ENCODE measurements at regions not wholly inside any gene's neighbourhood (a gene's known extent, or its start where the extent isn't known, plus 50 kb on each side); places are given as distances from the start of the nearest gene placed in this dataset.

DNA sequence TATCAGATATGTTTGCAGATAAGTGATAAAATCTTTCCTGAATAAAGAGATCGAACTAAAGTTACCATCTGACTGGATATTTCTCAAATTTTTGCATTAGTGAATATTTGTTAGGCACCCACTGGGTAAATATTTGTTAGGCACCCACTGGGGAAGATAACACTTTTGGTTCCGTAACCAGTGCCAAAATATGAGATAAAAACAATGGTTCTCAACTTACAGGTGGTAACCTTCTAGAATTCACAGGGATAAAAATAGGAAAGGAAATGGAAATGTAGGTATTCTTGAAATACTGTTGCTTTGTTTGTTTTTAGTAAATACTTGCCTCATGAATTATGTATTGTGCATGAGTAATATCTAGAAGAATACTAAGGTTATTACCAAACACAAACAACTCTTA lies 245.0 kb upstream of the KHDRBS2 start:
- no TSS peak for BruUV-seq (replicated peaks)
- ChIA-PET CTCF (interaction anchor here (0.6 kb wide), 1 partner anchor 285 kb away, joined by 3 read pairs; no protein-coding TSS in a partner anchor), POLR2A (interaction anchor here (0.6 kb wide), 1 partner anchor 742 kb away, joined by 3 read pairs; no protein-coding TSS in a partner anchor)
- no peak for DNase-seq (ENCODE audit: unreplicated experiment)
- Mint-ChIP-seq H3K27me3 (ENCODE audit: insufficient read depth, unreplicated experiment) (no peaks in the 10 kb centered on the region), H3K4me1 (ENCODE audit: insufficient read depth, unreplicated experiment) (no peaks in the 10 kb centered on the region), H3K4me3 (ENCODE audit: unreplicated experiment) (no peak overlapping the region), H3K27ac (ENCODE audit: low read depth, unreplicated experiment) (no peak overlapping the region), H3K9me3 (ENCODE audit: unreplicated experiment) (no peaks in the 10 kb centered on the region), H3K36me3 (ENCODE audit: insufficient read depth, unreplicated experiment) (no peaks in the 10 kb centered on the region)
- intact Hi-C loops (cut with micrococcal nuclease), result no loop called here
- TF ChIP-seq CTCF (IDR thresholded peaks at IDR 0.05; ENCODE audit: unreplicated experiment), result no peak

- no peak for TF ChIP-seq CTCF (IDR thresholded peaks at IDR 0.05; ENCODE audit: unreplicated experiment)
- Mint-ChIP-seq H3K9me3 (ENCODE audit: unreplicated experiment) (no peaks in the 10 kb centered on the region), H3K4me1 (ENCODE audit: insufficient read depth, unreplicated experiment) (no peaks in the 10 kb centered on the region), H3K36me3 (ENCODE audit: insufficient read depth, unreplicated experiment) (no peaks in the 10 kb centered on the region), H3K4me3 (ENCODE audit: unreplicated experiment) (no peak overlapping the region), H3K27ac (ENCODE audit: low read depth, unreplicated experiment) (no peak overlapping the region), H3K27me3 (ENCODE audit: insufficient read depth, unreplicated experiment) (peaks cover 4% of the 10 kb centered on the region)
- DNase-seq (ENCODE audit: unreplicated experiment), result no peak
- no TSS peak for BruUV-seq (replicated peaks)
- ChIA-PET POLR2A (no interaction called here), CTCF (no interaction called here)
- intact Hi-C loops (cut with micrococcal nuclease), result no loop called here
These were observed 243.0 kb upstream of the KHDRBS2 start for GRCh38 chr6:62528894-62529526.

DNA sequence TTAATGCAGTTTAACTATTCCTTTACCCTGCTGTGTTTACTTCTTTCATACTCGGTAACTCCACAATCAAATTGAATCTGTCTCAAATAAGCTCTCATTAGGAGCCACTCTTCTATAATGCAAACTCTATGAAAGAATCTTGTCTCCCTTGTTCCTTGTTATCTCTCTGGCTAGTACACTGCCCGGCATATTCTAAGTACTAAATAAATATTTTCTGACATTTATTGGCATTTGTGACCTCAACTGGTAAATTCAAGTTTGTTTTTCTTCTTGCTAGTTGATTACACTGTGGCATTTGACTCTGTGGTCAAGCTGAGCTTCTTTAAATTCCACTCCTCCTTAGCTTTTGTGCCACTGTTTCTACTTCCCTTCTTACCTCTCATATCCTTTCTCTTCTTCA lies 237.6 kb upstream of the KHDRBS2 start:
- ChIA-PET CTCF (no interaction called here), POLR2A (no interaction called here)
- peaks cover 6% of the 10 kb centered on the region for H3K27me3 Mint-ChIP-seq (ENCODE audit: insufficient read depth, unreplicated experiment)
- no peak for DNase-seq (ENCODE audit: unreplicated experiment)
- H3K9me3 Mint-ChIP-seq (ENCODE audit: unreplicated experiment), result no peaks in the 10 kb centered on the region
- H3K27ac Mint-ChIP-seq (ENCODE audit: low read depth, unreplicated experiment), result no peak overlapping the region
- no TSS peak for BruUV-seq (replicated peaks)
- no peaks in the 10 kb centered on the region for H3K4me1 Mint-ChIP-seq (ENCODE audit: insufficient read depth, unreplicated experiment)
- no peak for TF ChIP-seq CTCF (IDR thresholded peaks at IDR 0.05; ENCODE audit: unreplicated experiment)
- H3K36me3 Mint-ChIP-seq (ENCODE audit: insufficient read depth, unreplicated experiment), result no peaks in the 10 kb centered on the region
- no peak overlapping the region for H3K4me3 Mint-ChIP-seq (ENCODE audit: unreplicated experiment)
- intact Hi-C loops (cut with micrococcal nuclease), result no loop called here

DNA sequence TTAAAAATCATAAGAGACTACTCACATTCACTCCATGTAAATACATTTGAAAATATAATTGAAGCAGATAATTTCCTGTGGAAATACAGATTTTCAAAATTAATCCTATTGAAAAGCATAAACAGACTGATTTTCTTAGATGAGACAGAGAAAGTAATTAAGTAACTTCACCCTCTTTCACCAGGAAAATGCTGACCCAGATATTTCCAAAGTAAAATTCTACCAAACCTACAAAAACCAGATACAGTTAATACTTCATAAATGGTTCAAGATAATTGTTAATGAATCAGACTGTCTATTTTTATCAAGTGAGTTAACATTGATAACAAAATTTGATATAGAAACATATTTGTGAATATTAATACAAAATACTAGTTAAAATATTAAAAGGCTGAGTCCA lies 233.5 kb upstream of the KHDRBS2 start:
- CTCF ChIA-PET, result interaction anchor here (1.1 kb wide), 1 partner anchor 26 kb away, joined by 3 read pairs; no protein-coding TSS in a partner anchor
- no peaks in the 10 kb centered on the region for H3K36me3 Mint-ChIP-seq (ENCODE audit: insufficient read depth, unreplicated experiment)
- no TSS peak for BruUV-seq (replicated peaks)
- POLR2A ChIA-PET, result no interaction called here
- H3K9me3 Mint-ChIP-seq (ENCODE audit: unreplicated experiment), result no peaks in the 10 kb centered on the region
- no peak overlapping the region for H3K4me3 Mint-ChIP-seq (ENCODE audit: unreplicated experiment)
- DNase-seq (ENCODE audit: unreplicated experiment), result no peak
- no peaks in the 10 kb centered on the region for H3K4me1 Mint-ChIP-seq (ENCODE audit: insufficient read depth, unreplicated experiment)
- H3K27ac Mint-ChIP-seq (ENCODE audit: low read depth, unreplicated experiment), result no peak overlapping the region
- no peak for TF ChIP-seq CTCF (IDR thresholded peaks at IDR 0.05; ENCODE audit: unreplicated experiment)
- peaks cover 36% of the 10 kb centered on the region for H3K27me3 Mint-ChIP-seq (ENCODE audit: insufficient read depth, unreplicated experiment)
- intact Hi-C loops (cut with micrococcal nuclease), result no loop called here
